Adipocyte (in vitro differentiated cells): ENCODE measurements at regions not wholly inside any gene's neighbourhood (a gene's known extent, or its start where the extent isn't known, plus 50 kb on each side); places are given as distances from the start of the nearest gene placed in this dataset.
A peak's percentile ranks its signal among the peaks of the same experiment; 100 is the strongest.
"Not testable (repeated sequence)": the region's sequence is repeated elsewhere in the genome, so short reads cannot be mapped to it uniquely, and the experiment has no call there.

Experiments used
- DNase-seq: peaks from one replicate; pipeline ENCODE4 v3.0.0-alpha.2; 2015; ENCODE audit warnings: low read depth
- H3K27me3 ChIP-seq: replicated peaks from 2 replicates; pipeline ENCODE4 v1.7.0; 2013; ENCODE audit warnings: mild to moderate bottlenecking, low read length, moderate library complexity; ENCODE audit not compliant: control insufficient read depth, insufficient read depth
- H3K36me3 ChIP-seq: 2 replicates; pipeline ENCODE4 v1.7.0; 2013; ENCODE audit warnings: low read length, mild to moderate bottlenecking, moderate library complexity; ENCODE audit not compliant: control insufficient read depth, insufficient read depth, severe bottlenecking
- H3K4me1 ChIP-seq: 2 replicates; pipeline ENCODE4 v1.7.0; 2013; ENCODE audit warnings: mild to moderate bottlenecking, low read length, moderate library complexity; ENCODE audit not compliant: control insufficient read depth, insufficient read depth
- H3K4me3 ChIP-seq: 2 replicates; pipeline ENCODE4 v1.7.0; 2013; ENCODE audit warnings: mild to moderate bottlenecking, low read length, moderate library complexity
- H3K9ac ChIP-seq: 2 replicates; pipeline ENCODE4 v1.7.0; 2013; ENCODE audit warnings: mild to moderate bottlenecking, low read length, moderate library complexity
- H3K9me3 ChIP-seq: 2 replicates; pipeline ENCODE4 v1.7.0; 2013; ENCODE audit warnings: mild to moderate bottlenecking, low read length, moderate library complexity; ENCODE audit not compliant: control insufficient read depth

GRCh38 chr4:132094017-132094416 lies 1055.1 kb upstream of the PCDH10 start:
- Histone ChIP-seq H3K27me3 (no peaks in the 10 kb centered on the region), H3K9me3 (no peaks in the 10 kb centered on the region), H3K36me3 (no peaks in the 10 kb centered on the region), H3K4me3 (no peak overlapping the region), H3K9ac (no peak overlapping the region), H3K4me1 (no peaks in the 10 kb centered on the region)
- no peak for DNase-seq

DNA sequence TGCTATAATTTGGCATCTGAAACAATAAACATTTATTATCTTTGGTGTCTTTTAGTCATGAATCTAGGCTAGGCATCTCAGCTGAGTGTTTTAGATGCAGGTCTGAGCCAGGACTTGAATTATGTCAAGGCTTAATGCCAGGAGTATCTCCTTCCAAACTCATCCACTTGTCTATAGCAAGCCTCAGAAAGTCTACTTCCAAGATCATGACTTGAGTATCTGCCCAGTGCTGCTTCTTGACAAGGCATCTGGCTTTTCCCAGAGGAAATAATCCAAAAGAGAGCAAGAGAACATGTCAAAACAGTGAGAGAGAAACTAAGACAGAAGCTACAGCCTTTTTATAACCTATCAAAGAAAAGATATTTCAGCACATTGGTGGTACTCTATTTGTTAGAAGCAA lies 1052.1 kb upstream of the PCDH10 start:
- Histone ChIP-seq H3K27me3 (no peaks in the 10 kb centered on the region), H3K4me3 (no peak overlapping the region), H3K9me3 (no peaks in the 10 kb centered on the region), H3K36me3 (no peaks in the 10 kb centered on the region), H3K9ac (no peak overlapping the region), H3K4me1 (no peaks in the 10 kb centered on the region)
- no peak for DNase-seq

DNA sequence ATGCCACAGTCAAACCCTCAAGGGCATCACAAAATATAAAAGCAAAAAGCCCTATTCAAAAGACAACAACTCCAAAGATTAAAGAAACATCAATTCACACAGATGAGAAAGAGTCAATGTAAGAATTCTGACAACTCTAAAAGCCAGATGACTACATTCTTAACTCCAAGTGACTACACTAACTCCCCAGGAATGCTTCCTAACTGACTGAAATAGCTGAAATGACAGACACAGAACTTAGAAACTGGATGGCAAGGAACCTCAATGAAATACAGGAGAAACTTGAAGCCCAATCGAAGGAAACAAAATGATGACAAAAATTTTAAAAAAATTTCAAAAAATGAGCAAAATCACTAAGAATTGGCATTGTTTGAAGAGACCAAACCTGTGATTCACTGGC lies 1047.6 kb upstream of the PCDH10 start:
- Histone ChIP-seq H3K9me3 (no peaks in the 10 kb centered on the region), H3K36me3 (no peaks in the 10 kb centered on the region), H3K4me1 (no peaks in the 10 kb centered on the region), H3K4me3 (no peak overlapping the region), H3K27me3 (no peaks in the 10 kb centered on the region), H3K9ac (no peak overlapping the region)
- peak; percentile 59 for DNase-seq

DNA sequence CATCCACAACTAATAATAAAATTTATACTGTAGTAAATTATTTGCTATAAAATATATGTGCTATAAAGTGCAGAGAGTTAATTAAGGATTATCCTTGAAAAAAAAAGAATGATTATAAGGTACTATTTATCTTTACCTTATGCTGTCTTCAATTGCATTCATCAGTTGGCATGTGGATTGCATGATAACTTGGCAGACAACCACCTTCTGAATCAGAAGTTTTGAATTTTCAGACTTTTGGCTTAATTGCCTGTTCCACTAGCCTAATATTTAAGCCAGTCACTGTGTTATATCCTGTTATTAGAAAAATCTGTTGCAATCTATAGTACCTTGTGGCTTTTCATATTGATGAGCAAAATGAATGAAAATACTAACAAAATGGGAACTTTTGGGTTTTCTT lies 1040.3 kb upstream of the PCDH10 start:
- no peaks in the 10 kb centered on the region for H3K27me3 ChIP-seq
- H3K4me1 ChIP-seq, result peaks cover 3% of the 10 kb centered on the region
- peak; percentile 73 for DNase-seq
- no peak overlapping the region for H3K4me3 ChIP-seq
- no peaks in the 10 kb centered on the region for H3K36me3 ChIP-seq
- no peaks in the 10 kb centered on the region for H3K9me3 ChIP-seq
- H3K9ac ChIP-seq, result no peak overlapping the region

GRCh38 chr4:132114885-132115284 lies 1034.2 kb upstream of the PCDH10 start:
- no peak overlapping the region for H3K9ac ChIP-seq
- H3K27me3 ChIP-seq, result no peaks in the 10 kb centered on the region
- H3K36me3 ChIP-seq, result no peaks in the 10 kb centered on the region
- peak; percentile 7 for DNase-seq
- no peaks in the 10 kb centered on the region for H3K4me1 ChIP-seq
- H3K4me3 ChIP-seq, result no peak overlapping the region
- no peaks in the 10 kb centered on the region for H3K9me3 ChIP-seq

- not testable (repeated sequence) for H3K9me3 ChIP-seq
These were observed 1026.4 kb upstream of the PCDH10 start for GRCh38 chr4:132122741-132123140.

GRCh38 chr4:132123870-132124623 lies 1025.0 kb upstream of the PCDH10 start:
- H3K27me3 ChIP-seq, result no peaks in the 10 kb centered on the region
- no peak overlapping the region for H3K9ac ChIP-seq
- DNase-seq, result no peak
- H3K9me3 ChIP-seq, result no peaks in the 10 kb centered on the region
- no peaks in the 10 kb centered on the region for H3K4me1 ChIP-seq
- no peaks in the 10 kb centered on the region for H3K36me3 ChIP-seq
- H3K4me3 ChIP-seq, result no peak overlapping the region

More at GRCh38 chr4:132122741-132123140, 1026.4 kb upstream of the PCDH10 start:
- DNase-seq, H3K4me3 ChIP-seq, H3K27me3 ChIP-seq, H3K4me1 ChIP-seq, H3K36me3 ChIP-seq, H3K9ac ChIP-seq: not testable (repeated sequence)

GRCh38 chr4:132124624-132124974 lies 1024.5 kb upstream of the PCDH10 start:
- H3K4me3 ChIP-seq, result no peak overlapping the region
- H3K4me1 ChIP-seq, result no peaks in the 10 kb centered on the region
- no peak for DNase-seq
- no peaks in the 10 kb centered on the region for H3K9me3 ChIP-seq
- no peaks in the 10 kb centered on the region for H3K36me3 ChIP-seq
- no peaks in the 10 kb centered on the region for H3K27me3 ChIP-seq
- H3K9ac ChIP-seq, result no peak overlapping the region

DNA sequence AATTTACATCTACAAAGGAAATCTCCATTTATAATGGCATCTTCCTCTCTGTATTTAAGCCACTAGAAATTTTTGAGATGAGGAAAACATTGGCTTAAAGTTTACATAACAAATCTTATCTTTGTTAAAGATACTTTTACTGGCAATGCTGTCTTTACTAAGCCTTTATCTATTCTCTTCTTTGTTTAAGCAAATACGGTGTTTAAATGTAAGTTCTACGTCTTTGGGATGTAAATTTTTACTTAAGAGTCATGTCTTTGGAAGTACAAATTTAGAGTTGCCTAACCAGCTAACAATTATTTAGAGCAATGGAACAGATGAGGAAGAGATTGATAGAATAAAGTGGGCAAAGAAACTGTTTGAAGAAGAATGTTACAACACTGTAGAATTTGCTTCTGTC lies 1024.0 kb upstream of the PCDH10 start:
- no peaks in the 10 kb centered on the region for H3K4me1 ChIP-seq
- H3K27me3 ChIP-seq, result no peaks in the 10 kb centered on the region
- H3K9ac ChIP-seq, result no peak overlapping the region
- no peaks in the 10 kb centered on the region for H3K9me3 ChIP-seq
- no peak for DNase-seq
- no peak overlapping the region for H3K4me3 ChIP-seq
- no peaks in the 10 kb centered on the region for H3K36me3 ChIP-seq

DNA sequence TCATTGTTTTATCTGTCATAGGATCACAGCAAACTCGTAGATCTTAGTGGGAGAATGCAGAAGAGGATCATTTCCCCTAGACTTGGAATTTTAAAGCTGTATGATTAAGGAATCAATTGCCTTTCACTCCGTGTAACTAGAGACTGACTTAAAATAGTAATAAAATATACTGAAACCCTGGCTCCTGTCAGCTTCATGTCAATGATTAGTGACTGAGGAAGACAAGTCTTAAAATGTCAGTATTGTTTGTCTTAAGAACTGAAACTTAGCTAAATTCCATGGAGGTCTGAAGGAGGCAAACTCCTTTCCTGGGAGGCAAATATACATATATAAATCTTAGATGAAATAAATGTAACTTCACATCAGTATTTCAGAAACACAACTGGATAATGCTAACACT lies 1016.7 kb upstream of the PCDH10 start:
- no peaks in the 10 kb centered on the region for H3K27me3 ChIP-seq
- H3K9me3 ChIP-seq, result peaks cover 2% of the 10 kb centered on the region
- H3K4me3 ChIP-seq, result no peak overlapping the region
- H3K4me1 ChIP-seq, result no peaks in the 10 kb centered on the region
- H3K9ac ChIP-seq, result no peak overlapping the region
- no peak for DNase-seq
- H3K36me3 ChIP-seq, result no peaks in the 10 kb centered on the region

GRCh38 chr4:132169660-132170059 lies 979.4 kb upstream of the PCDH10 start:
- no peaks in the 10 kb centered on the region for H3K27me3 ChIP-seq
- DNase-seq, result no peak
- peaks cover 7% of the 10 kb centered on the region for H3K9me3 ChIP-seq
- H3K4me3 ChIP-seq, result no peak overlapping the region
- no peak overlapping the region for H3K9ac ChIP-seq
- H3K4me1 ChIP-seq, result no peaks in the 10 kb centered on the region
- H3K36me3 ChIP-seq, result no peaks in the 10 kb centered on the region

- DNase-seq, result peak; percentile 61
- H3K36me3 ChIP-seq, result no peaks in the 10 kb centered on the region
- no peaks in the 10 kb centered on the region for H3K27me3 ChIP-seq
- H3K9me3 ChIP-seq, result no peaks in the 10 kb centered on the region
- H3K4me1 ChIP-seq, result no peaks in the 10 kb centered on the region
- H3K9ac ChIP-seq, result no peak overlapping the region
- no peak overlapping the region for H3K4me3 ChIP-seq
These were observed 969.1 kb upstream of the PCDH10 start for GRCh38 chr4:132180020-132180427.
